ENCODE measurements at regions not wholly inside any gene's neighbourhood (a gene's known extent, or its start where the extent isn't known, plus 50 kb on each side); places are given as distances from the start of the nearest gene placed in this dataset.
A peak's percentile ranks its signal among the peaks of the same experiment; 100 is the strongest.

GRCh38 chr13:47480951-47481350 lies 520.1 kb downstream of the SUCLA2 start:
- Histone ChIP-seq H3K27ac (ENCODE audit: poor library complexity, severe bottlenecking) (no peak overlapping the region), H3K4me1 (ENCODE audit: insufficient read depth, poor library complexity, severe bottlenecking) (peaks cover 22% of the 10 kb centered on the region), H3K27me3 (ENCODE audit: insufficient read depth, poor library complexity, severe bottlenecking) (no peaks in the 10 kb centered on the region), H3K36me3 (ENCODE audit: low read depth) (no peaks in the 10 kb centered on the region), H3K4me3 (ENCODE audit: severe bottlenecking) (no peak overlapping the region), H3K9me3 (ENCODE audit: severe bottlenecking) (no peaks in the 10 kb centered on the region)
- ATAC-seq (ENCODE audit: low read depth) (no peak), DNase-seq (ENCODE audit: low spot score) (no peak)
- TF ChIP-seq CTCF (IDR thresholded peaks at IDR 0.05; ENCODE audit: poor library complexity, severe bottlenecking): no peak

GRCh38 chr13:47480121-47480520 lies 521.0 kb downstream of the SUCLA2 start:
- no peaks in the 10 kb centered on the region for H3K9me3 ChIP-seq (ENCODE audit: severe bottlenecking)
- DNase-seq (ENCODE audit: low spot score) (no peak), ATAC-seq (ENCODE audit: low read depth) (peak; percentile 89)
- peaks cover 22% of the 10 kb centered on the region for H3K4me1 ChIP-seq (ENCODE audit: insufficient read depth, poor library complexity, severe bottlenecking)
- peak overlapping the region; percentile 11 for H3K27ac ChIP-seq (ENCODE audit: poor library complexity, severe bottlenecking)
- TF ChIP-seq CTCF (IDR thresholded peaks at IDR 0.05; ENCODE audit: poor library complexity, severe bottlenecking): no peak
- no peak overlapping the region for H3K4me3 ChIP-seq (ENCODE audit: severe bottlenecking)
- no peaks in the 10 kb centered on the region for H3K36me3 ChIP-seq (ENCODE audit: low read depth)
- no peaks in the 10 kb centered on the region for H3K27me3 ChIP-seq (ENCODE audit: insufficient read depth, poor library complexity, severe bottlenecking)

GRCh38 chr13:47478985-47479384 lies 522.1 kb downstream of the SUCLA2 start:
- DNase-seq (ENCODE audit: low spot score) (no peak), ATAC-seq (ENCODE audit: low read depth) (no peak)
- Histone ChIP-seq H3K4me1 (ENCODE audit: insufficient read depth, poor library complexity, severe bottlenecking) (peaks cover 11% of the 10 kb centered on the region), H3K27ac (ENCODE audit: poor library complexity, severe bottlenecking) (no peak overlapping the region), H3K4me3 (ENCODE audit: severe bottlenecking) (no peak overlapping the region), H3K27me3 (ENCODE audit: insufficient read depth, poor library complexity, severe bottlenecking) (no peaks in the 10 kb centered on the region), H3K36me3 (ENCODE audit: low read depth) (no peaks in the 10 kb centered on the region), H3K9me3 (ENCODE audit: severe bottlenecking) (no peaks in the 10 kb centered on the region)
- TF ChIP-seq CTCF (IDR thresholded peaks at IDR 0.05; ENCODE audit: poor library complexity, severe bottlenecking): no peak

GRCh38 chr13:47475441-47475948 lies 525.6 kb downstream of the SUCLA2 start:
- Histone ChIP-seq H3K9me3 (ENCODE audit: severe bottlenecking) (no peaks in the 10 kb centered on the region), H3K4me3 (ENCODE audit: severe bottlenecking) (no peak overlapping the region), H3K4me1 (ENCODE audit: insufficient read depth, poor library complexity, severe bottlenecking) (peaks cover 9% of the 10 kb centered on the region), H3K27ac (ENCODE audit: poor library complexity, severe bottlenecking) (no peak overlapping the region), H3K27me3 (ENCODE audit: insufficient read depth, poor library complexity, severe bottlenecking) (no peaks in the 10 kb centered on the region), H3K36me3 (ENCODE audit: low read depth) (no peaks in the 10 kb centered on the region)
- DNase-seq (ENCODE audit: low spot score) (no peak), ATAC-seq (ENCODE audit: low read depth) (no peak)
- TF ChIP-seq CTCF (IDR thresholded peaks at IDR 0.05; ENCODE audit: poor library complexity, severe bottlenecking): no peak

GRCh38 chr13:47474839-47475238 lies 526.2 kb downstream of the SUCLA2 start:
- Histone ChIP-seq H3K36me3 (ENCODE audit: low read depth) (no peaks in the 10 kb centered on the region), H3K27ac (ENCODE audit: poor library complexity, severe bottlenecking) (no peak overlapping the region), H3K9me3 (ENCODE audit: severe bottlenecking) (no peaks in the 10 kb centered on the region), H3K4me1 (ENCODE audit: insufficient read depth, poor library complexity, severe bottlenecking) (peaks cover 2% of the 10 kb centered on the region), H3K4me3 (ENCODE audit: severe bottlenecking) (no peak overlapping the region), H3K27me3 (ENCODE audit: insufficient read depth, poor library complexity, severe bottlenecking) (no peaks in the 10 kb centered on the region)
- DNase-seq (ENCODE audit: low spot score) (no peak), ATAC-seq (ENCODE audit: low read depth) (no peak)
- no peak for TF ChIP-seq CTCF (IDR thresholded peaks at IDR 0.05; ENCODE audit: poor library complexity, severe bottlenecking)

All from RWPE2 (cell line).